Mucosa of gallbladder (tissue), 1 donor: ENCODE measurements at regions not wholly inside any gene's neighbourhood (a gene's known extent, or its start where the extent isn't known, plus 50 kb on each side); places are given as distances from the start of the nearest gene placed in this dataset.

ENCODE experiments used
- DNase-seq: peaks from one replicate; pipeline ENCODE4 v3.0.0-alpha.2; 2020; ENCODE audit warnings: low spot score
- donor health status: DM: no; HTN: no; CAD: no.

DNA sequence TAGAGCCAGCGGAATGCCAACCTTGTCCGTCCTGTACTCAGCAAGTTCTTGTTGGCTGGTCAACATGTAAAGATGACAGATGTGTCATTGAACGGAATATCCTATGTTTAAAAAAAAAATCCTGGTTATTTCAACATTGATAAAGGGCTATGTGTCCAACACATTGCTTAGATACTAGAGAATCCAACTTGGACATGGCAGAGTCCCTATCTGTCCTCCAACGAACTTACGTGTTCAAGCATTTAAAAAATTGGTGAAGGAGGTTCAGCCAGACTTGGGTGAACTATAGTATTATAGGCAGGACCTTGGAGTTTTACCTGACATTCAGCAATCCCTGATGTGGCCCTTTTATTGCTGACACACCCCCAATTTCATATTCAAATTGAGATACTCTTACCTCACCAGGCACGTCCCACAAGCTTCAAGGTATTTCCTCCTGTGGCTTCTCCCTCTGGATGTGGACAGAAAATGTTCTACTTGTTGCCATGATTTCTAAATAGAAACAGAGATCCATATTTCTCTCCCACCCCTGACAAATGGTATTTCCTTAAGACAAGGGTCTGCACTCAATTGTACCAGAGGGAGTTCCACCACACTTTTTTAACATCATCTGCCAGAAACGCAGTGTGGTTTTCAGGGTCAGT is 207.7 kb upstream of the TPM1 start:
- no peak for DNase-seq

DNA sequence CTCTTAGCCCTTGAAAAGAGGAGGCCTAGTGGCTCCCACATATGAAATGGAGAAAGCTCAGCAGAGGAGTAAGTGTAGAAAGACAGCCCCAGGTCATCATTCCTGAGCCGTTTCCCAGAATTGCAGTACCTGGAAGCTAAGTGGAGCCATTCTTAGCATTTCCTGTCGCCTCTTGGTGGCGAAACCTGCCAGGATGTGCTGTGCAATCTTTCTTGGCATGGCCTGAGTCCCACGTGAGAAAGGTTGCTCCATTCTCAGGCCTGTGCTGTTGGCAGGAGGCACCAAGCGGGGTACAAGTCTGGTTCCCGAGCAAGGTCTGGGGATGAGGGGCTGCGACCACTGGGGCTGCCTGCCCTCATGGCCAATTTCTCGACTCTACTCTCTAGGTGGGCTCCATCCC is 207.2 kb upstream of the TPM1 start:
- DNase-seq = no peak

DNA sequence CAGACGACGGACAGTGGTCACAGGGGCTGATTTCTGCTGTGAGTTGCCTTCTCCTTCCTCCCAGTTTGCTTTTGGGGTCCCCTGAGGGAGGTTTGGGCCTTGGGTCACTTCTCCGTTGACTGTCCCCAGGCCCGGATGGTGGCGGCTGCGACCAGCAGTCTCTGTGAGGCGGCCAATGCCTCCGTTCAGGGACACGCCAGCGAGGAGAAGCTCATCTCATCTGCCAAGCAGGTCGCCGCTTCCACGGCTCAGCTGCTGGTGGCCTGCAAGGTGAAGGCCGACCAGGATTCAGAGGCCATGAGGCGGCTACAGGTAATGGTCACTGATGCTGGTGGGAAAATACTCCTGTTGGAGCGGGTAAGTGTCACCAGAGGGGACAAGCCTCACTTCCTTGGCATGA is 206.8 kb upstream of the TPM1 start:
- DNase-seq = no peak

DNA sequence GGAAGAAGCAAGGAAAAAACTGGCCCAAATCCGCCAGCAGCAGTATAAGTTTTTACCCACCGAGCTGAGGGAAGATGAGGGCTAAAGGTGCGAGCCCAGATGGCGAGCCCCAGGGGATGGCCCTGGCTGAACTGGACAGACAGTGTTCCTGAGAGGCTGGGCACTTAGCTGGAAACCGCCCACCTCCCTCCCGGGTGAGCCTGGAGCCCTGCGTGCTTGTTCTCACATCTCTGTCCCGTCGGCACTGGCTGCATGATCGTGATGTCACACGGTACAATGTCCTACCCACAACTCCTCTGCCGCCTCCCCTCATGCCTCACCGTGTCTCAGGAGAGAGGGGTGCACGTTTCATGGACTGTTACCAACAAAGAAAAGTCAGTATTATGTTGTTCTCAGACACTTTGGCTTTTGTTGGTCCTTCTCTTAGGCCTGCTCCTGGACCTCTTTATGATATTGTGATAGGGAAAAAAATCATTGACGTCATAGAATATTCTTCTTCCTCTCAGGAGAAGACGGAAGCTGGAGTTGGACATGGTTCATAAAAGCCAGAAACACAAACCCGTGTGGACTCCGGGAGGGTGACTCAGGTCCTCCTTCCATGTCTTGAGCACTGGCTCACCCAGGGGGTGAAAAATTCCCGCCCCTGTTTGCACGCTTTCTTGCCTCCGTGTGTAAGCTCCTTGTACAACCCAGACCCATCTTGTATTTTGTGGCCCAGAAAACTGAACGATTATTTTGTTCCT is 201.8 kb upstream of the TPM1 start:
- no peak for DNase-seq

DNA sequence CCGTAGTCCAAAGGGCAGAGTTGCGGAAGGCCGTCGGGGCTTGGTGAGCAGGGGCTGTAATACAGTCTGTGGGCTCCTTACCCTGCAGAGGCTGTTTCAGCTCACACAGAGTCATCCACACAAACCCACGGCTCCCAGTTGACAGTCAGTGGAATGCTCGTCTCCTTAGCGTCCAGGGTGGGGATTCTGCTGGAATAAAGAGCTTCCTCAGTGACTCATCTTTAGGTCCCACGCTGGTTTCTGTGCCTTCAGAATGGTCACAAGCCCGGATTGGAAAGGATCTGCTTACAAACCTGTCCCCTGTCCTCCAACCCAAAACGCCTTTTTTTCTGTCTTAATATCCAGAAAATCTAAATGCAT is 201.3 kb upstream of the TPM1 start:
- no peak for DNase-seq

DNA sequence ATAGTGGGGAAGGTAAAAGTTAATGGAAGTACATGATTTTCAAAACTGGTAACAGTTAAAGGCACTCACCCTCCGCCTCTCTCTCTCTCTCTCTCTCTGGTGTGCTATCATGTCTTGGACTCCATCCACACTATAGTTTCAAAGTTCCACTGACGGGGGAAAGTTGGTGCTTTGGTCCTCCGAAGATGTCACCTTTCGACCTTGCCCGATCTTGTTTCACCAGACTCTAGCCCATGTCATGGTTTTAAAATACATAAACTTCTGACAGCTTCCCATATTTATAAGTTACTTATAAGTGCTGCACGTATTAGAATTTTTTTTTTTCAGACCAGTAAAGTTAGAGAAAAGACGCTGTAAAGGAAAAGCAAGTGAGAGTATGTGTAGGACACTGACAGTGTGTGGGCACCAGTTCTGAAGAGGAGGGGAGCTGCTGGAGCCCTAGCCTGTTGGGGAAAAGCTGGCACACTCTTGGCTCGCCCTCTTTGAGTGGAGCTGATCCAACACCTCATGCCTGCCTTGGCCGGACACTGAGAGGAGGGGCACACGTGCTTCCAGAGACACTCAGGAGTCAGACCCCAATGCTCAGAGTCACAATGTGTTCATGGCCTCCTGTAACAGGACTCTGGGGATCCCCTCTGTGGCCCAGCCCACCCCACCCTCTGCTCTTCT is 200.5 kb upstream of the TPM1 start:
- peak; percentile 44 for DNase-seq

DNA sequence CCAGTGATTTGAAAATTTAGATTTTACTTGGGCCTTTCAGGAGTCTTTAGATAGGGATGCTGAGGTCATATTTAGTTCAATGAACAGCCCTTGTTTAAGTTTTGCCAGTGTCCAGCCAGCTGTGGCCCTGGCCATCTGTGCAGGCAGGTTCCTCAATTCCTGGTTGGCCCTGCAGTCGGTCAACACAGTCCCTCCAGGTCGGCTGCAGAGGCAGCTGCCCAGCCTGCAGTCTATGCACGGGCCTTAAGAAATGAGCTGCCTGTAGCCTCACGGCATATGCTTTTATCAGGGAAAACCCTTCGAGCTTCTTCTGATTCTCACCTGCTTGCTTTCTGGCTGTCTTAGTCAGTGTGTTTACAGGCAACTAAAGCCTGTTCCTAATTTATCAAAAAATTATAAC is 199.2 kb upstream of the TPM1 start:
- DNase-seq = no peak

DNA sequence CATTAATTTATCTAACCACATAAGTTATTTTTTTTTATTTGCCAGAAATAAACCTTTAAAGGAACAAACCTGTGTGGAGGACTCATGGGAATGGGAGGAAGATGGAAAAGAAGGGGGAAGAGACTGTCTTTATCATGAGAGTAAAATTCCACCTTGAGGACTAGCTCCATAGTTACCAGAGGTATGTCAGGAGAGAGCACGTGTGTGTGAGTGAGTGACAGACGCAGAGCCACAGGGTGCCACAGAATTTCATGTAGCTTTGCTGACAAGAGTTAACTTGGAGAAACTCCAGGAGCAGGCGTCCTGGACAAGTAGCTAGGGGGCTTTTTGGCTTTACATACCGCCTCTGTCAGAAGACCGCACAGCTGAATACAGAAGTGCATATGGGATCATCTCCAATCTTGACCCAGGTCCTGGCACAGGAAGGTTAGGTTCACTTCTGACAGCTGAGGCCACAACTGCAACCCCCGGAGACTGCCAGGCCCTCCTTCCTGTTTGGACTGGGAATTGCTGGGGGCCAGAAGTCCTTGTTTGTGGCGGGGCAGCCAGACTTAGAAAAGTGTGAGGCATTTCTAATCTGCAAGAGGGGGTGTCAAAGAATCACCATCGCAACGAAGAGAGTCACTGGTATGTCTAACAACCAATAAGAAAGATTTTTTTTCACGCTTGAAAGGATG is 197.8 kb upstream of the TPM1 start:
- DNase-seq = no peak

DNA sequence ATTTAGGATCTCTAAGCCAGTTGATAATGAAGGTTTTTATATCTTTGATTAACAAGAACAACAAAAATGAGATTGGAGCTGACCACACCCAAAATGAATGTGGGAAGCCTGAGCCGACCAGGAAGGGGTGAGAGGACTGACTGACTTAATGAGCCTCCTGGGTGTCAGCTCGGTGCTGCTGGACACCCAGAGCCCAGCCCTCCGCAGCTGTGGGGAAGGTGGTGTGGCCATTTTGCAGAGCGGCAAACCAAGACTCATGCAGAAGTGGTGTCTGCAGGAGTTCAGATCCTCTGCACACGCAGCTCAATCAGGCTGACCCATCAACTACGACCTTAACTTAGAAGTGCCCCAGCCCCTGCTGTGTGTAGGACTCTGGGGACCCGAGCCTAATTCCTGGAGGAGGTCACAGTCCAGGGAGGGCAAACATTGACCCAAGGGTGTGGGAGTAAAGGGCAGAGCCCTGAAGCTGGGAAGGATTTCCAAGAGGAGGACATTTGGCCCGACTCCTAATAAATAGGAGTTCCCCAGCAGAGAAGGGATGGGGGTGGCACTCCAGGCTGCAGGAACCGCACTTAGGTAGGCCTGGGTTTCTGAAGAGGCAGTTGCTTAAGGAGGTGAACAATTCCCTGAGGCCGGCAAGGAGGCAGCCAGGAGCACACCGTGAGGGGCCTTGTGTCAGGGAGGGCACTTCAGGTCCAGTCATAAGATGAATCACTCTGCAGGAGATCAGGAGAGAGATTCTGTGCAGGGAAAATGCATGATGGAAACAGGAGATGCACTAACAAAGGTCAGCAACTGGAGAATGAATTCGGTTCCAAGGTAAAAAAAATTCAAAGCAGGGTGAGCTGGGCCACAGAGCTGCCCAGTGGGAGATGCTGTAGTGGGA is 197.1 kb upstream of the TPM1 start:
- DNase-seq = no peak

DNA sequence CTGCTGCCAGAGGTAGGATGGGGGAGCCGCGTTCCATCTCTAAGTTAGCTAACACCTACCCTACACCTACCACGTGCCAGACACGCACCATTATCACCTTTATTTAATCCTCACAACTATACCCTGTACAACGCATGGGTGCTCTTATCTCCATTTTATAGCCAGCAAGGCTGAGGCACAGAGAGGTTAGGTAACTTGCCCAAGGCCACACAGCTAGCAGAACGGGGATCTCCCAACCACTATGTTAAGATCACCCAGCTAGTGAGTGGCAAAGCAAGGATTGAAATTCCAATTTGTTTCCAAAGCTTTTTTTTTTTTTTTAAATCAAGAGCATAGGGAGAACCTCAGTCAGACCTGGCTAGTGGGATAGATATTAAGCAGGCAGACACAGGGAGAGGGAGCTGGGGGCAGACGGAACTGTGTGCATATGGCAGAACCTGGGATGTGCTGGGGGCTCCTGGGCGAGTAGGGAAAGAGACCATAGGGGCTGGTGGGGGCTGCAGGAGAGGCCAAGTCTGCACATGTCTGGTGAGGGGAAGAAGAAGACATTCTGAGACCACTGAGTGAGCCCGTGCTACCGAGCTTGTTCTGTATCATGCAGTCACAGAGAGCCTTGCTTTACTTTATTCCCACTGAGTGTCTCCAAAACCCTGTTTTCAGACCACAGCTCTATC is 196.3 kb upstream of the TPM1 start:
- DNase-seq = no peak

DNA sequence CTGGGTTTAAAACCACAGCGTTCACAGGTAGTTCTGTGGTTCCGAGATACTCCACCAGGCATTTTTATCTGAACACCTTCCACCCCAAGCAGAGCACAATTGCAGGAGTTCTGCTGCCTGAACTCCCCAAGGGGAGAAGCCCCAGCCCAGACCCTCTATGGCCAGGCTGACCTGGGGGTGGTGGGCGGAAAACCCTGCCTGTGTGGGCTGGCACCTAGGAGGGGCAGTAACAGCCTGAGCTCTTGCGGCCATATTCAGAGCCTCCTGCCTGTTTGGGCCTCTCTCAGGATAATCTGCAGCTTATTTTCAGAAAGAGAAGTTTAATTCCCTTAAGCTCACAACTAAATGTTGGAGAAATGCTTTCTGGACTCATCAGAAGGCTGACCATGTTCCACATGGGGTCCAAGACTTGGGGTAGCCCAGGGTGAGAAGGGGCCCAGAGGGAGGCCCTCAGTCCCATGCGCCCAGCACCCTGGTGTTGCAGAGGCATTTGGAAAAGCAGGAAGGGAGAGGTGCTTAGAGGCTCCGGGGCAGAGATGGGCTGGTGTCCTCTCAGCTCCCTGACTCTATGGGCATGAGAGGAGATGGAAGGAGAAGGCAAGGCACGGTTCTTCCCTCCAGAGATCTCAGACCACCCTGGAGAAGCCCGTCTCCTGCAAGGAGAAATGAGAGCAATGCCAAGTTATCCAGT is 195.6 kb upstream of the TPM1 start:
- DNase-seq = no peak

DNA sequence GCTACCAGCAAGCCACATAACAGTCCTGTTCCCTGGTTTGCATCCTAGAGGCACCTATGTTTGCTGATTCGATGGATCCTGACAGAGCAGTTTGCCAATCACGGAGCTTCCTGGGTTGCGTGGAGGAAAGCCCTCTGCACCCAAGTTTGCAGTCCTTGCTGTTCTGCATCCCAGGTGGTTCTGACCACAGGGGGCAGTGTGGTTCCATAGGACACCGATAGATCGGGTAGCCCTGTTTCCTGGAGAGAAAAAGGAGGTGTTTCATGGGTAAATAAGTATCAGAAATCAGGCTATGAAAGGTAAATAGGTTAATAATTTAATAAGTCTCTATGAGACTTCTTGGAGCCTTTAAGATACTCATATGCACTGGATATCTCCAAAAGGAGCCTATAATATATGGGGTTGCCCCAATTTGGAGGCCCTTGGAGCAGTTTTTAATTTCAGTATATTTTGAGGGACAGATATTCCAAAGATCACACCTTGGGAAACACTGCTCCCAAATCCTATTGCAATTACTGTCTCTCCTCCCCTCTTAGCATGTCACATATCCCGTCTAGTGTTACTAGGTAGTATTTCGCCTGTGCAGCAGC is 194.6 kb upstream of the TPM1 start:
- DNase-seq = peak; percentile 80

DNA sequence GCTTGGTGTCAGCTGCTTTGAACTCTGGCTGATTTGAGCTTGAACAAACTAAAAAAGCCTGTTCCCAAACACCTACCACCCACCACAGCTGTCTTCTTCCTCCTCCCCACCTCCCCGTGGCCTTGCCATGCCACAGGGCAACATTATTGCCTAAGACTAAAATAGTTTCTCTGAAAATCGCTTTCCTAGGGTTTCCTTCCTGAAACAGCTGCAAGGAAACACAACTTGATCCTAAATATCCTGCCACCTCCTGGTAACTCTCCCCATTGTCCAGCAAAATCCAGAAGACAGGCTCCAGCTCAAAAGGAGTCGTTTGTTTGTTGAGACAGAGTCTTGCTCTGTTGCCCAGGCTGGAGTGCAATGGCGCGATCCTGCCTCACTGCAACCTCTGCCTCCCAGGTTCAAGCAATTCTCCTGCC is 193.9 kb upstream of the TPM1 start:
- no peak for DNase-seq

DNA sequence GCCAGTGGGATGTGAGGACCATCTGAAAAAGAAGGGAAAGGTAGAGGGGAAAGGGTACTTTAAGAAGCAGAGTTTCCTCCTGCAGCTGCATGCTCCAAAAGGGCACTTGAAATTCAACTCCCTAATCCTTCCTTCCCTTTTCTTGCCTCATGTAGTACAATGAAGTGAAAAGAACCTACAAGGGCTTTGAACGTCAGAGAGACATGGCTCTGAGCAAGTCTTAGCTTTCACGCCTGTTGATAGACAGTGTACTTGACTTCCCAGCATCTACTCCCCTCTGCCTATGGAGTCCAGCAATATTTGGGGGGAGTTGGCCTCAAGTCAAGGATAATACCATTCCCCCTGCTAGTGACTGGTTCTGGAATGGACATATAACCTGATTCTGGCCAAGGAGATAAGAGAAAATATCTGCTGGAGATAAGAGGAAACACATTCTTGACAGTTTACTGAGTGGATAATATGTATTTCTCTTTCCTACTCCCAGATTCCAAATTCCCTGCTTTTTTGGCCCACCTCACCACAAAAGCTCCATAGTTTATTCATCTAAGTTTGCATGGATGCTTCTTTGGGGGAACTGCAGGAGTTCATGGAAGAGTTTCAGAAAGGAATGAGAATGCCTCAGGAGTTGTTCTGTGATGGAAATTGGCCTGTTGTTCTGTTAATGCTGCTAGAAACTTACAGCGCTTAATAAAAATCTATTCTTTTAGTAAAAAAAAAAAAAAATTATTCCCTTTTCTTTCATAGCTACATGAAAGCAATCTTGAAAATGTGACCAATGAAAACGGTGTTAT is 193.0 kb upstream of the TPM1 start:
- DNase-seq = no peak

DNA sequence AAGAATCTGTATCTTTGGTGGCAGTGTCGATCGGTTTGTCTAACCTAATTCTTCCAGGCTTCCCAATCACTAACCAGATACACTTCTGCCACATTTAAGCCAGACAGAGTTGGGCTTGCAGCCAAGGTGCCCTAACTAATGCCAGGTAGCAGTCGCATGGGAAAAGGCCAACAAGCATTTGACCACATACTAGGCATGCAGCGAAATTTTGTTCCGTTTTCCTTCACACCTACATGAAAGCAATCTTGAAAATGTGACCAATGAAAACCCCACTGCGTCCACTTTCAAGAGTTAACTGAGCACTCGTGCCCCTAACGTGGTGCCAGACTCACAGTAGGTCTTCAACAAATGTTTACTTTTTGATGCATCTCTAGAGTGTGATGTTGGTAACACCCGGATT is 192.2 kb upstream of the TPM1 start:
- no peak for DNase-seq

DNA sequence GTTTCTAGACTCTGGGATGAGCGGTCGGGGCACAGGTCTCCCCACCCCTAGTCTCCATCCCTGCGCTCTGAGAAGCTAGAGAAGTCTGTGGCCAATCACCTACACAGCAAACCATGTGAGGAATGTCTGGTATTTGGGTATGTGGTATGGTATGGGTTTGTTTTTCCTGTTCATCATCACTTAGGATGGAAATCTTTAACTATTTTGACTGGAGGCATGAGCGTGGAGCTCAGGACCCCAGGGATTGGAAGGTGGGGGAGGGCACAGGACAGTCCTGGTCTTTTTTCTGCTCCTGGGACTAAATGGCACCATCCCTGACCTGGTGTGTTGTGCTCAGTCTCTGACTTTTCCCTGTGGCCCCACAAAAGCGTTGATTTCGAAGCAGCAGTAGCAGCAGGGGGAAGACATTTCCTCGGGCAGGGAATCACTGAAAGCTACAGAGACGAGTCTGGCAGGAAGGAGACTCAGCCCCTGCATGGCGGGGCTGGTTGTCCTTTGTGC is 191.7 kb upstream of the TPM1 start:
- no peak for DNase-seq

DNA sequence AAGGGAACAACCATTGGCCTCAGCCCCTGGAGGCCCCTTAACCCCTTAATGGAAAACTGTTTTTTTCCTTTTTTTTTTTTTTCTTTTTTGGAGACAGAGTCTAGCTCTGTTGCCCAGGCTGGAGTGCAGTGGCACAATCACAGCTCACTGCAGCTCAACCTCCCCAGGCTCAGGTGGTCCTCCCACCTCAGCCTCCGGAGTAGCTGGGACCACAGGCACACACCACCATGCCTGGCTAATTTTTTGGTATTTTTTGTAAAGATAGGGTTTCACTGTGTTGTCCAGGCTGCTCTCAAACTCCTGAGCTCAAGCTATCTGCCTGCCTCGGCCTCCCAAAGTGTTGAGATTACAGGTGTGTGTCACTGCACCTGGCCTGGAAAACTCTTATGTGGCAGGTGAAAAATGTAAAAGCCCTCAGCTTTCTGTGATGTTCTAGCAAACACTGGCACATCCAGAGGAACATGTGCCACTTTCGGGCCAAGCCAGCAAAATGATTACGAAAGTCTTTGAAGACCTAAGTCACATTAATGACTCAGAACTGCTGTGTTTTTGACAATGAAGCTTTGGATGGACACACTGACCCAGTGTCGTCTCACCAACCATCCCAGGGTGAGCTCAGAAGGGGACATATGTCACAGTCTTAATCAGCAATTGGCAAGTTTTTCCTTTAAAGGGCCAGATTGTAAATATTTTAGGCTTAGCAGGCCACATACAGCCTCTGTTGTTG is 189.3 kb upstream of the TPM1 start:
- DNase-seq = no peak

DNA sequence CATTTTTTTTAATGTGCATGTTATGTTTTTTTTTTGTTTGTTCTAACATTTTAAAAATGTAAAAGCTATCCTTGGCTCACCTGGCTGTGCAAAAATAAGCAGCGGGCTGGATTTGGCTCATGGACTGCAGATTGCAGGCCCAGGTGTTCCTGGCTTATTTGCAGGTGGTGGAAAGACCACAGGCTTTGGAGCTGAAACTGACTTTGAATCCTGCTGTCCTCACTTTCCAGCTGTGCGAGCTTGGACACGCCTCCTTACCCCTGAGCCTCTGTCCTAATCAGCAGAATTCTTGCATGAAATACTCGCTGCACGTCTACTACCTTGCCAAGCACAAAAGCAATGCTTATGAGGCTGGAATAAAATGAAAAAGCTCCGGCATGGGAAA is 188.7 kb upstream of the TPM1 start:
- no peak for DNase-seq
